ENCODE measurements at regions not wholly inside any gene's neighbourhood (a gene's known extent, or its start where the extent isn't known, plus 50 kb on each side); places are given as distances from the start of the nearest gene placed in this dataset.

DNA sequence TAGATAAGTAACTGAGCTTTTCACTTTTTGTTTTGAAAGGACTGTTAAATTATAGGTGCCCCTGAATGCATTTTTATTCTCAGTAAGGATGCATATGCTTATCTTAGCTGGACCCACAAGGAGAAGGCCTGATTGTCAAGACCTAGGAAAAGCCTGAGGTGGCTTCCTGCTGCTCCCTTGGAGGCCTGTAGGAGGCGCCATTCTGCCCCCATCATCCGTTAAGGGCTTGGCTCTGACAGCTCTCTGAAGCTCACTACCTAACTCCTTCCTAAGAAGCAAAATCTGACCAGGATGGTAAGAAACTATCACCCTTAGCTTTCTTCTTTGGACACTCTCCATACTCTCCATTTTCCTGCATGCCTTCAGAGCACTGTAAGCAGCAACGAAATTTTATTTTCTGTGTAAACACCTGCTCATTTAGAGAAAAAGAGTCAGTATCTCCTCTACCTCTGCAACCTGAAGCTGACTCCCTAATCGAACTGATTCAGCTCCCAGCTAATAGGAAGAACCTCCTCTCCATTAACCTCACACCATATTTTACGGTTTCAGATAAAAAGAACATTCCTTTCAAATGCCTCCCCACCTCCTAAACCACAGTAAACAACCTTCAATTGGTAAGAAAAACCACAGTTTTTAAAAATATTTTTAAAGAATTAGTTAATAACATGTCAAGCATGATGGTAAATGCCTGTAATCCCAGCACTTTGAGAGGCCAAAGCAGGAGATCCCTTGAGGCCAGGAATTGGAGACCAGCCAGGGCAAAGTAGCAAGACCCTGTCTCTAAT, 73.4 kb upstream of the EDNRA start:
- TF ChIP-seq, protein P1, sequence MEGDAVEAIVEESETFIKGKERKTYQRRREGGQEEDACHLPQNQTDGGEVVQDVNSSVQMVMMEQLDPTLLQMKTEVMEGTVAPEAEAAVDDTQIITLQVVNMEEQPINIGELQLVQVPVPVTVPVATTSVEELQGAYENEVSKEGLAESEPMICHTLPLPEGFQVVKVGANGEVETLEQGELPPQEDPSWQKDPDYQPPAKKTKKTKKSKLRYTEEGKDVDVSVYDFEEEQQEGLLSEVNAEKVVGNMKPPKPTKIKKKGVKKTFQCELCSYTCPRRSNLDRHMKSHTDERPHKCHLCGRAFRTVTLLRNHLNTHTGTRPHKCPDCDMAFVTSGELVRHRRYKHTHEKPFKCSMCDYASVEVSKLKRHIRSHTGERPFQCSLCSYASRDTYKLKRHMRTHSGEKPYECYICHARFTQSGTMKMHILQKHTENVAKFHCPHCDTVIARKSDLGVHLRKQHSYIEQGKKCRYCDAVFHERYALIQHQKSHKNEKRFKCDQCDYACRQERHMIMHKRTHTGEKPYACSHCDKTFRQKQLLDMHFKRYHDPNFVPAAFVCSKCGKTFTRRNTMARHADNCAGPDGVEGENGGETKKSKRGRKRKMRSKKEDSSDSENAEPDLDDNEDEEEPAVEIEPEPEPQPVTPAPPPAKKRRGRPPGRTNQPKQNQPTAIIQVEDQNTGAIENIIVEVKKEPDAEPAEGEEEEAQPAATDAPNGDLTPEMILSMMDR (IDR thresholded peaks at IDR 0.05), result no peak
- TF ChIP-seq POLR2A (IDR thresholded peaks at IDR 0.05), result no peak
